Lower leg skin (tissue), 4 donors: ENCODE measurements at regions not wholly inside any gene's neighbourhood (a gene's known extent, or its start where the extent isn't known, plus 50 kb on each side); places are given as distances from the start of the nearest gene placed in this dataset.

Source experiments
- DNase-seq, 2 donors: peaks; one replicate each; pipeline ENCODE4 v3.0.0-alpha.2; 2019; ENCODE audit warnings: low spot score in 2 of 2
- H3K4me3 ChIP-seq: fragments of 200-600 bp; sonication (generic); 2 replicates; pipeline ENCODE4 v1.5.1; 2017; ENCODE audit warnings: mild to moderate bottlenecking, low read depth; ENCODE audit not compliant: poor library complexity, severe bottlenecking
- CTCF ChIP-seq, 3 donors: fragments of 450-650 bp; IDR thresholded peaks; one replicate each; pipeline ENCODE4 v1.5.1; 2016; ENCODE audit warnings: antibody characterized with exemption in 3 of 3, mild to moderate bottlenecking in 3 of 3, moderate library complexity in 2 of 3
- POLR2A ChIP-seq, 2 donors: fragments of 450-650 bp; IDR thresholded peaks; one replicate each; pipeline ENCODE4 v1.6.1; 2016 to 2017; ENCODE audit warnings: antibody characterized with exemption in 2 of 2, mild to moderate bottlenecking in 1 of 2, moderate library complexity in 1 of 2
- WGBS, 2 donors: methylation state at CpG; one replicate each; pipeline ENCODE4 v1.1.5; 2018; 5-methylcytosine and 5-hydroxymethylcytosine counted together
- intact Hi-C: fragments of 100-400 bp; cut with DNase I; formaldehyde crosslinking; loops from one replicate; pipeline ENCODE4 v1.15.0; 2023; ENCODE audit warnings: low total_unique reads

- H3K4me3 ChIP-seq, result no peak overlapping the region
- no peak for DNase-seq
- TF ChIP-seq POLR2A (IDR thresholded peaks at IDR 0.05), result no peak
- no peak for TF ChIP-seq CTCF (IDR thresholded peaks at IDR 0.05)
- intact Hi-C loops, result no loop called here
- 84 to 86% methylated on average over 7 of the region's 7 CpGs for WGBS, 2 donors
Measured at GRCh38 chr5:173745557-173745956, 129.1 kb upstream of the BOD1 start.

- TF ChIP-seq POLR2A (IDR thresholded peaks at IDR 0.05) (no peak), CTCF (IDR thresholded peaks at IDR 0.05) (no peak)
- DNase-seq, result no peak
- WGBS, 2 donors, result 85 to 86% methylated on average over 6 of the region's 6 CpGs
- intact Hi-C loops, result no loop called here
- H3K4me3 ChIP-seq, result no peak overlapping the region
Measured at GRCh38 chr5:173746047-173746646, 129.7 kb upstream of the BOD1 start.

- no peak for DNase-seq
- intact Hi-C loops, result no loop called here
- TF ChIP-seq POLR2A (IDR thresholded peaks at IDR 0.05), result no peak
- H3K4me3 ChIP-seq, result no peak overlapping the region
Measured at GRCh38 chr5:173747876-173748275, 131.4 kb upstream of the BOD1 start.

GRCh38 chr5:173750538-173751265 lies 134.3 kb upstream of the BOD1 start:
- H3K4me3 ChIP-seq, result no peak overlapping the region
- DNase-seq, result no peak
- TF ChIP-seq POLR2A (IDR thresholded peaks at IDR 0.05) (no peak), CTCF (IDR thresholded peaks at IDR 0.05) (no peak)
- intact Hi-C loops, result loop anchor here (10.0 kb wide), 1 partner anchor 106 kb away; no protein-coding TSS in a partner anchor
- WGBS, 2 donors, result 81 to 89% methylated on average over 9 of the region's 9 CpGs

GRCh38 chr5:173751266-173751600 lies 134.8 kb upstream of the BOD1 start:
- no peak for DNase-seq
- H3K4me3 ChIP-seq, result no peak overlapping the region
- intact Hi-C loops, result loop anchor here (10.0 kb wide), 1 partner anchor 106 kb away; no protein-coding TSS in a partner anchor
- 84 to 88% methylated on average over 5 of the region's 5 CpGs for WGBS, 2 donors
- TF ChIP-seq POLR2A (IDR thresholded peaks at IDR 0.05) (no peak), CTCF (IDR thresholded peaks at IDR 0.05) (no peak)

- intact Hi-C loops, result loop anchor here (10.0 kb wide), 1 partner anchor 108 kb away; no protein-coding TSS in a partner anchor
- no peak for DNase-seq
- TF ChIP-seq CTCF (IDR thresholded peaks at IDR 0.05) (no peak), POLR2A (IDR thresholded peaks at IDR 0.05) (no peak)
- 81 to 85% methylated on average over 4 of the region's 4 CpGs for WGBS, 2 donors
- no peak overlapping the region for H3K4me3 ChIP-seq
Measured at GRCh38 chr5:173752653-173753052, 135.5 kb upstream of the CPEB4 start.
